Forelimb muscle (tissue), 1 donor: ENCODE measurements at regions not wholly inside any gene's neighbourhood (a gene's known extent, or its start where the extent isn't known, plus 50 kb on each side); places are given as distances from the start of the nearest gene placed in this dataset.

ENCODE experiments used
- DNase-seq: peaks from one replicate; pipeline ENCODE4 v3.0.0-alpha.2; 2013; ENCODE audit warnings: low read depth

- DNase-seq, result no peak
Observed at GRCh38 chr4:36716874-36717273, 435.5 kb downstream of the DTHD1 start.

GRCh38 chr4:36719425-36719824, 438.0 kb downstream of the DTHD1 start:
- no peak for DNase-seq

GRCh38 chr4:36722986-36723385, 441.6 kb downstream of the DTHD1 start:
- no peak for DNase-seq

- no peak for DNase-seq
Observed at GRCh38 chr4:36734334-36734733, 452.9 kb downstream of the DTHD1 start.

- DNase-seq, result no peak
Observed at GRCh38 chr4:36737691-36738090, 456.3 kb downstream of the DTHD1 start.

GRCh38 chr4:36740796-36741310, 459.4 kb downstream of the DTHD1 start:
- no peak for DNase-seq

GRCh38 chr4:36747277-36748129, 466.1 kb downstream of the DTHD1 start:
- DNase-seq, result no peak

- DNase-seq, result no peak
Observed at GRCh38 chr4:36753048-36753447, 471.6 kb downstream of the DTHD1 start.

- no peak for DNase-seq
Observed at GRCh38 chr4:36757580-36758311, 476.3 kb downstream of the DTHD1 start.

- DNase-seq, result no peak
Observed at GRCh38 chr4:36758312-36759178, 477.1 kb downstream of the DTHD1 start.

GRCh38 chr4:36761607-36762006, 480.2 kb downstream of the DTHD1 start:
- no peak for DNase-seq

- no peak for DNase-seq
Observed at GRCh38 chr4:36763814-36764213, 480.7 kb upstream of the NWD2 start.

- DNase-seq, result no peak
Observed at GRCh38 chr4:36767596-36767995, 476.9 kb upstream of the NWD2 start.

- DNase-seq, result no peak
Observed at GRCh38 chr4:36771411-36772153, 473.0 kb upstream of the NWD2 start.

GRCh38 chr4:36772154-36772516, 472.4 kb upstream of the NWD2 start:
- no peak for DNase-seq

GRCh38 chr4:36773467-36773866, 471.1 kb upstream of the NWD2 start:
- no peak for DNase-seq

- no peak for DNase-seq
Observed at GRCh38 chr4:36775544-36775943, 469.0 kb upstream of the NWD2 start.

- no peak for DNase-seq
Observed at GRCh38 chr4:36779601-36780000, 464.9 kb upstream of the NWD2 start.

- DNase-seq, result no peak
Observed at GRCh38 chr4:36785973-36786372, 458.6 kb upstream of the NWD2 start.

- DNase-seq, result no peak
Observed at GRCh38 chr4:36786519-36786918, 458.0 kb upstream of the NWD2 start.

GRCh38 chr4:36794716-36795115, 449.8 kb upstream of the NWD2 start:
- no peak for DNase-seq
